Stimulated activated CD4-positive, alpha-beta T cell treated with anti-CD3 and anti-CD28 coated beads, TNF-alpha, amount 100 ng/mL, for 1 hour (primary cell): ENCODE measurements at regions not wholly inside any gene's neighbourhood (a gene's known extent, or its start where the extent isn't known, plus 50 kb on each side); places are given as distances from the start of the nearest gene placed in this dataset.

Experiments
- DNase-seq, 3 donors: peaks; one replicate each; pipeline ENCODE4 v3.0.0-alpha.2; 2020; ENCODE audit warnings: low read depth in 3 of 3, low spot score in 1 of 3

GRCh38 chr5:90135779-90136378, 273.7 kb downstream of the CETN3 start:
- no peak for DNase-seq

GRCh38 chr5:90134892-90135291, 274.7 kb downstream of the CETN3 start:
- no peak for DNase-seq

GRCh38 chr5:90134381-90134780, 275.2 kb downstream of the CETN3 start:
- DNase-seq: no peak

GRCh38 chr5:90133941-90134340, 275.6 kb downstream of the CETN3 start:
- DNase-seq: no peak

GRCh38 chr5:90131383-90132133, 278.0 kb downstream of the CETN3 start:
- DNase-seq: no peak

- no peak for DNase-seq
Observed at GRCh38 chr5:90128551-90128950, 281.0 kb downstream of the CETN3 start.

GRCh38 chr5:90119531-90119971, 290.0 kb downstream of the CETN3 start:
- DNase-seq: no peak

- no peak for DNase-seq
Observed at GRCh38 chr5:90117005-90117404, 292.6 kb downstream of the CETN3 start.

GRCh38 chr5:90113108-90113507, 296.4 kb downstream of the CETN3 start:
- DNase-seq: no peak

GRCh38 chr5:90112033-90112692, 297.4 kb downstream of the CETN3 start:
- DNase-seq: no peak

GRCh38 chr5:90111364-90112032, 298.1 kb downstream of the CETN3 start:
- no peak for DNase-seq

GRCh38 chr5:90109285-90109684, 300.3 kb downstream of the CETN3 start:
- DNase-seq: no peak

GRCh38 chr5:90099099-90099498, 310.5 kb downstream of the CETN3 start:
- DNase-seq: no peak

GRCh38 chr5:90097082-90097477, 312.5 kb downstream of the CETN3 start:
- no peak for DNase-seq

GRCh38 chr5:90096415-90097081, 313.0 kb downstream of the CETN3 start:
- no peak for DNase-seq

- no peak for DNase-seq
Observed at GRCh38 chr5:90095292-90096060, 314.1 kb downstream of the CETN3 start.

GRCh38 chr5:90093751-90094485, 315.6 kb downstream of the CETN3 start:
- no peak for DNase-seq

GRCh38 chr5:90092734-90093133, 316.8 kb downstream of the CETN3 start:
- DNase-seq: no peak

- no peak for DNase-seq
Observed at GRCh38 chr5:90084342-90084741, 325.2 kb downstream of the CETN3 start.
